Stomach (tissue), 4 donors: ENCODE measurements at regions not wholly inside any gene's neighbourhood (a gene's known extent, or its start where the extent isn't known, plus 50 kb on each side); places are given as distances from the start of the nearest gene placed in this dataset.

ENCODE experiments used
- EP300 ChIP-seq: sonication (generic); formaldehyde crosslinking; IDR thresholded peaks from one replicate; pipeline ENCODE4 v1.6.1; 2017; ENCODE audit warnings: antibody characterized with exemption
- POLR2A ChIP-seq, 4 donors: fragments of 450-650 bp; IDR thresholded peaks; one replicate each; pipeline ENCODE4 v1.6.1; 2016; ENCODE audit warnings: antibody characterized with exemption in 4 of 4, control low read depth in 2 of 4, mild to moderate bottlenecking in 1 of 4, moderate library complexity in 1 of 4
- POLR2AphosphoS5 ChIP-seq, 3 donors: sonication (generic); formaldehyde crosslinking; IDR thresholded peaks; one replicate each; pipeline ENCODE4 v1.6.1; 2016; ENCODE audit warnings: antibody characterized with exemption in 3 of 3
- TF ChIP-seq, protein P1 (sequence below), 7 experiments: fragments of 450-650 bp in 4 of 7; fragments of 200-600 bp in 3 of 7; sonication (generic) in 3 of 7; IDR thresholded peaks; one replicate each; pipeline ENCODE4 v1.5.1; 2016 to 2019; ENCODE audit warnings: antibody characterized with exemption in 7 of 7, control low read depth in 2 of 7, mild to moderate bottlenecking in 1 of 7

DNA sequence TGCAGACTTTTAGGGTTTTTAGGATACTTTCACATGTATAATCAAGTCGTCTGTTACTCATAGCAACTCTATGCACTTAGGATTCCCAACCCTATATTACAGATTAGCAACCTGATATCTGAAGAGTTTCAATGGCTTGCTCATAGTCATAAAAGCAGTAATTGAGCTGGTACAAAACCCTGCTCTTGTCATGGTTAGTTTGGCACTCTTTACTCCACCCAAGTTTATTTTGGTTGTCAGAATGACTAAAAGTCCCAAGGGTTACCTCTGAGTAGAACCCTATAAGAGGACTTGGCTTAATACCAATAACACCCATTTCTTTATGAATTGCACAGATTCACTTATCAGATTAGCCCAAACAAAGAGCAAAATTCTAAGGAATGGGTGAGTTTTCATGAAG, 550.6 kb downstream of the SOX6 start:
- TF ChIP-seq, protein P1, sequence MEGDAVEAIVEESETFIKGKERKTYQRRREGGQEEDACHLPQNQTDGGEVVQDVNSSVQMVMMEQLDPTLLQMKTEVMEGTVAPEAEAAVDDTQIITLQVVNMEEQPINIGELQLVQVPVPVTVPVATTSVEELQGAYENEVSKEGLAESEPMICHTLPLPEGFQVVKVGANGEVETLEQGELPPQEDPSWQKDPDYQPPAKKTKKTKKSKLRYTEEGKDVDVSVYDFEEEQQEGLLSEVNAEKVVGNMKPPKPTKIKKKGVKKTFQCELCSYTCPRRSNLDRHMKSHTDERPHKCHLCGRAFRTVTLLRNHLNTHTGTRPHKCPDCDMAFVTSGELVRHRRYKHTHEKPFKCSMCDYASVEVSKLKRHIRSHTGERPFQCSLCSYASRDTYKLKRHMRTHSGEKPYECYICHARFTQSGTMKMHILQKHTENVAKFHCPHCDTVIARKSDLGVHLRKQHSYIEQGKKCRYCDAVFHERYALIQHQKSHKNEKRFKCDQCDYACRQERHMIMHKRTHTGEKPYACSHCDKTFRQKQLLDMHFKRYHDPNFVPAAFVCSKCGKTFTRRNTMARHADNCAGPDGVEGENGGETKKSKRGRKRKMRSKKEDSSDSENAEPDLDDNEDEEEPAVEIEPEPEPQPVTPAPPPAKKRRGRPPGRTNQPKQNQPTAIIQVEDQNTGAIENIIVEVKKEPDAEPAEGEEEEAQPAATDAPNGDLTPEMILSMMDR (IDR thresholded peaks at IDR 0.05), result no peak
- TF ChIP-seq POLR2A (IDR thresholded peaks at IDR 0.05) (no peak), POLR2AphosphoS5 (IDR thresholded peaks at IDR 0.05) (no peak), EP300 (no peak)
